ENCODE measurements at regions not wholly inside any gene's neighbourhood (a gene's known extent, or its start where the extent isn't known, plus 50 kb on each side); places are given as distances from the start of the nearest gene placed in this dataset.

- Mint-ChIP-seq H3K9me3 (peaks cover 13% of the 10 kb centered on the region), H3K4me3 (no peak overlapping the region), H3K36me3 (ENCODE audit: low read depth) (peaks cover 3% of the 10 kb centered on the region; the same call in 1 of the 3 replicates), H3K27ac (no peak overlapping the region), H3K27me3 (ENCODE audit: insufficient read depth, low read depth, poor library complexity) (no peaks in the 10 kb centered on the region), H3K4me1 (no peaks in the 10 kb centered on the region)
- Histone ChIP-seq H2AFZ (no peak overlapping the region), H3K27ac (ENCODE audit: low read depth) (no peak overlapping the region), H3K4me1 (ENCODE audit: insufficient read depth) (no peaks in the 10 kb centered on the region), H3K36me3 (ENCODE audit: insufficient read depth) (no peaks in the 10 kb centered on the region), H4K20me1 (replicated peaks; ENCODE audit: insufficient read depth) (no peaks in the 10 kb centered on the region), H3K4me3 (no peak overlapping the region), H3F3A (replicated peaks; ENCODE audit: low read depth) (no peaks in the 10 kb centered on the region), H3K27me3 (ENCODE audit: insufficient read depth) (no peaks in the 10 kb centered on the region), H3K4me2 (no peak overlapping the region), H3K9me2 (ENCODE audit: insufficient read depth) (no peaks in the 10 kb centered on the region), H3K79me2 (replicated peaks; ENCODE audit: insufficient read depth) (no peaks in the 10 kb centered on the region)
- ATAC-seq (no peak), DNase-seq (ENCODE audit: low spot score) (no peak)
- no peak for TF ChIP-seq EZH2 (IDR thresholded peaks at IDR 0.05; ENCODE audit: low read depth, unreplicated experiment)
- no peak for TF ChIP-seq NANOG (IDR thresholded peaks at IDR 0.05; ENCODE audit: borderline replicate concordance)
- no peak for TF ChIP-seq EZH2phosphoT487 (IDR thresholded peaks at IDR 0.05; ENCODE audit: unreplicated experiment)
- TF ChIP-seq ETS1 (IDR thresholded peaks at IDR 0.05), result no peak
- TF ChIP-seq, protein P1, sequence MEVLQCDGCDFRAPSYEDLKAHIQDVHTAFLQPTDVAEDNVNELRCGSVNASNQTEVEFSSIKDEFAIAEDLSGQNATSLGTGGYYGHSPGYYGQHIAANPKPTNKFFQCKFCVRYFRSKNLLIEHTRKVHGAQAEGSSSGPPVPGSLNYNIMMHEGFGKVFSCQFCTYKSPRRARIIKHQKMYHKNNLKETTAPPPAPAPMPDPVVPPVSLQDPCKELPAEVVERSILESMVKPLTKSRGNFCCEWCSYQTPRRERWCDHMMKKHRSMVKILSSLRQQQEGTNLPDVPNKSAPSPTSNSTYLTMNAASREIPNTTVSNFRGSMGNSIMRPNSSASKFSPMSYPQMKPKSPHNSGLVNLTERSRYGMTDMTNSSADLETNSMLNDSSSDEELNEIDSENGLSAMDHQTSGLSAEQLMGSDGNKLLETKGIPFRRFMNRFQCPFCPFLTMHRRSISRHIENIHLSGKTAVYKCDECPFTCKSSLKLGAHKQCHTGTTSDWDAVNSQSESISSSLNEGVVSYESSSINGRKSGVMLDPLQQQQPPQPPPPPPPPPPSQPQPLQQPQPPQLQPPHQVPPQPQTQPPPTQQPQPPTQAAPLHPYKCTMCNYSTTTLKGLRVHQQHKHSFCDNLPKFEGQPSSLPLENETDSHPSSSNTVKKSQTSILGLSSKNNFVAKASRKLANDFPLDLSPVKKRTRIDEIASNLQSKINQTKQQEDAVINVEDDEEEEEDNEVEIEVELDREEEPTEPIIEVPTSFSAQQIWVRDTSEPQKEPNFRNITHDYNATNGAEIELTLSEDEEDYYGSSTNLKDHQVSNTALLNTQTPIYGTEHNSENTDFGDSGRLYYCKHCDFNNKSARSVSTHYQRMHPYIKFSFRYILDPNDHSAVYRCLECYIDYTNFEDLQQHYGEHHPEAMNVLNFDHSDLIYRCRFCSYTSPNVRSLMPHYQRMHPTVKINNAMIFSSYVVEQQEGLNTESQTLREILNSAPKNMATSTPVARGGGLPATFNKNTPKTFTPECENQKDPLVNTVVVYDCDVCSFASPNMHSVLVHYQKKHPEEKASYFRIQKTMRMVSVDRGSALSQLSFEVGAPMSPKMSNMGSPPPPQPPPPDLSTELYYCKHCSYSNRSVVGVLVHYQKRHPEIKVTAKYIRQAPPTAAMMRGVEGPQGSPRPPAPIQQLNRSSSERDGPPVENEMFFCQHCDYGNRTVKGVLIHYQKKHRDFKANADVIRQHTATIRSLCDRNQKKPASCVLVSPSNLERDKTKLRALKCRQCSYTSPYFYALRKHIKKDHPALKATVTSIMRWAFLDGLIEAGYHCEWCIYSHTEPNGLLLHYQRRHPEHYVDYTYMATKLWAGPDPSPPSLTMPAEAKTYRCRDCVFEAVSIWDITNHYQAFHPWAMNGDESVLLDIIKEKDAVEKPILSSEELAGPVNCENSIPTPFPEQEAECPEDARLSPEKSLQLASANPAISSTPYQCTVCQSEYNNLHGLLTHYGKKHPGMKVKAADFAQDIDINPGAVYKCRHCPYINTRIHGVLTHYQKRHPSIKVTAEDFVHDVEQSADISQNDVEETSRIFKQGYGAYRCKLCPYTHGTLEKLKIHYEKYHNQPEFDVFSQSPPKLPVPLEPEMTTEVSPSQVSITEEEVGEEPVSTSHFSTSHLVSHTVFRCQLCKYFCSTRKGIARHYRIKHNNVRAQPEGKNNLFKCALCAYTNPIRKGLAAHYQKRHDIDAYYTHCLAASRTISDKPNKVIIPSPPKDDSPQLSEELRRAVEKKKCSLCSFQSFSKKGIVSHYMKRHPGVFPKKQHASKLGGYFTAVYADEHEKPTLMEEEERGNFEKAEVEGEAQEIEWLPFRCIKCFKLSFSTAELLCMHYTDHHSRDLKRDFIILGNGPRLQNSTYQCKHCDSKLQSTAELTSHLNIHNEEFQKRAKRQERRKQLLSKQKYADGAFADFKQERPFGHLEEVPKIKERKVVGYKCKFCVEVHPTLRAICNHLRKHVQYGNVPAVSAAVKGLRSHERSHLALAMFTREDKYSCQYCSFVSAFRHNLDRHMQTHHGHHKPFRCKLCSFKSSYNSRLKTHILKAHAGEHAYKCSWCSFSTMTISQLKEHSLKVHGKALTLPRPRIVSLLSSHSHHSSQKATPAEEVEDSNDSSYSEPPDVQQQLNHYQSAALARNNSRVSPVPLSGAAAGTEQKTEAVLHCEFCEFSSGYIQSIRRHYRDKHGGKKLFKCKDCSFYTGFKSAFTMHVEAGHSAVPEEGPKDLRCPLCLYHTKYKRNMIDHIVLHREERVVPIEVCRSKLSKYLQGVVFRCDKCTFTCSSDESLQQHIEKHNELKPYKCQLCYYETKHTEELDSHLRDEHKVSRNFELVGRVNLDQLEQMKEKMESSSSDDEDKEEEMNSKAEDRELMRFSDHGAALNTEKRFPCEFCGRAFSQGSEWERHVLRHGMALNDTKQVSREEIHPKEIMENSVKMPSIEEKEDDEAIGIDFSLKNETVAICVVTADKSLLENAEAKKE (CRISPR knock-in tag; IDR thresholded peaks at IDR 0.05), result no peak
- no peak for TF ChIP-seq ZNF331 (CRISPR knock-in tag; IDR thresholded peaks at IDR 0.05; ENCODE audit: low read depth)
- no peak for TF ChIP-seq JUNB (IDR thresholded peaks at IDR 0.05; ENCODE audit: unreplicated experiment)
Measured at GRCh38 chr4:59762344-59762743, 1437.8 kb upstream of the ADGRL3 start.
